Osteoblast (primary cell): ENCODE measurements at regions not wholly inside any gene's neighbourhood (a gene's known extent, or its start where the extent isn't known, plus 50 kb on each side); places are given as distances from the start of the nearest gene placed in this dataset.

Experiments
- DNase-seq: peaks from one replicate; pipeline ENCODE4 v3.0.0; 2011; ENCODE audit warnings: low spot score, mixed read lengths; ENCODE audit not compliant: insufficient read length; ENCODE audit errors: missing footprints
- H2AFZ ChIP-seq: 2 replicates; pipeline ENCODE4 v1.6.0; 2011; ENCODE audit warnings: mild to moderate bottlenecking, low read length
- H3K27ac ChIP-seq: 2 replicates; pipeline ENCODE4 v1.5.1; 2011; ENCODE audit warnings: mild to moderate bottlenecking, low read depth, low read length, moderate library complexity
- H3K27me3 ChIP-seq: 2 replicates; pipeline ENCODE4 v1.6.0; 2012; ENCODE audit warnings: mild to moderate bottlenecking, control low read depth, inconsistent platforms, low read length, moderate library complexity; ENCODE audit not compliant: insufficient read depth
- H3K36me3 ChIP-seq: 2 replicates; pipeline ENCODE4 v1.5.1; 2011; ENCODE audit warnings: mild to moderate bottlenecking, low read length, control low read depth, moderate library complexity; ENCODE audit not compliant: insufficient read depth
- H3K4me1 ChIP-seq: 2 replicates; pipeline ENCODE4 v1.5.1; 2011; ENCODE audit warnings: mild to moderate bottlenecking, low read length, control low read depth, moderate library complexity; ENCODE audit not compliant: insufficient read depth
- H3K4me2 ChIP-seq: 2 replicates; pipeline ENCODE4 v1.6.0; 2011; ENCODE audit warnings: mild to moderate bottlenecking, low read length; ENCODE audit not compliant: insufficient read depth
- H3K4me3 ChIP-seq: fragments of 200-600 bp; sonication (generic); 3 replicates; pipeline ENCODE4 v1.5.1; 2012; ENCODE audit warnings: mild to moderate bottlenecking, low read length, inconsistent platforms; ENCODE audit not compliant: insufficient read depth
- H3K79me2 ChIP-seq: 2 replicates; pipeline ENCODE4 v1.6.0; 2012; ENCODE audit warnings: mild to moderate bottlenecking, low read length, control low read depth, inconsistent platforms; ENCODE audit not compliant: insufficient read depth
- H3K9me3 ChIP-seq: 2 replicates; pipeline ENCODE4 v1.5.1; 2011; ENCODE audit warnings: low read depth, low read length, control low read depth
- H4K20me1 ChIP-seq: 2 replicates; pipeline ENCODE4 v1.6.0; 2012; ENCODE audit warnings: mild to moderate bottlenecking, low read length, control low read depth; ENCODE audit not compliant: insufficient read depth
- TF ChIP-seq, protein P1 (sequence below): IDR thresholded peaks from 2 replicates; pipeline ENCODE4 v1.5.1; 2011; ENCODE audit warnings: mild to moderate bottlenecking, low read depth, low read length, moderate library complexity; ENCODE audit errors: extremely low read depth

GRCh38 chr14:57943541-57943940 is 77.6 kb upstream of the SLC35F4 start:
- Histone ChIP-seq H3K9me3 (no peaks in the 10 kb centered on the region), H3K4me2 (no peak overlapping the region), H3K4me3 (no peak overlapping the region), H3K79me2 (no peaks in the 10 kb centered on the region), H3K27ac (no peak overlapping the region), H3K36me3 (no peaks in the 10 kb centered on the region), H3K4me1 (no peaks in the 10 kb centered on the region), H2AFZ (no peak overlapping the region), H3K27me3 (no peaks in the 10 kb centered on the region), H4K20me1 (no peaks in the 10 kb centered on the region)
- no peak for DNase-seq
- TF ChIP-seq, protein P1, sequence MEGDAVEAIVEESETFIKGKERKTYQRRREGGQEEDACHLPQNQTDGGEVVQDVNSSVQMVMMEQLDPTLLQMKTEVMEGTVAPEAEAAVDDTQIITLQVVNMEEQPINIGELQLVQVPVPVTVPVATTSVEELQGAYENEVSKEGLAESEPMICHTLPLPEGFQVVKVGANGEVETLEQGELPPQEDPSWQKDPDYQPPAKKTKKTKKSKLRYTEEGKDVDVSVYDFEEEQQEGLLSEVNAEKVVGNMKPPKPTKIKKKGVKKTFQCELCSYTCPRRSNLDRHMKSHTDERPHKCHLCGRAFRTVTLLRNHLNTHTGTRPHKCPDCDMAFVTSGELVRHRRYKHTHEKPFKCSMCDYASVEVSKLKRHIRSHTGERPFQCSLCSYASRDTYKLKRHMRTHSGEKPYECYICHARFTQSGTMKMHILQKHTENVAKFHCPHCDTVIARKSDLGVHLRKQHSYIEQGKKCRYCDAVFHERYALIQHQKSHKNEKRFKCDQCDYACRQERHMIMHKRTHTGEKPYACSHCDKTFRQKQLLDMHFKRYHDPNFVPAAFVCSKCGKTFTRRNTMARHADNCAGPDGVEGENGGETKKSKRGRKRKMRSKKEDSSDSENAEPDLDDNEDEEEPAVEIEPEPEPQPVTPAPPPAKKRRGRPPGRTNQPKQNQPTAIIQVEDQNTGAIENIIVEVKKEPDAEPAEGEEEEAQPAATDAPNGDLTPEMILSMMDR = no peak

- TF ChIP-seq, protein P1 = no peak
- Histone ChIP-seq H3K9me3 (no peaks in the 10 kb centered on the region), H3K4me3 (no peak overlapping the region), H2AFZ (no peak overlapping the region), H3K79me2 (no peaks in the 10 kb centered on the region), H3K4me2 (no peak overlapping the region), H3K36me3 (no peaks in the 10 kb centered on the region), H3K27me3 (no peaks in the 10 kb centered on the region), H4K20me1 (no peaks in the 10 kb centered on the region), H3K4me1 (no peaks in the 10 kb centered on the region), H3K27ac (no peak overlapping the region)
- no peak for DNase-seq
These were observed 77.1 kb upstream of the SLC35F4 start for GRCh38 chr14:57943038-57943437.

GRCh38 chr14:57939084-57939483 is 73.2 kb upstream of the SLC35F4 start:
- no peak overlapping the region for H2AFZ ChIP-seq

GRCh38 chr14:57938533-57938932 is 72.6 kb upstream of the SLC35F4 start:
- TF ChIP-seq, protein P1 = no peak
- no peaks in the 10 kb centered on the region for H3K36me3 ChIP-seq
- no peaks in the 10 kb centered on the region for H3K27me3 ChIP-seq
- no peaks in the 10 kb centered on the region for H3K4me1 ChIP-seq
- H4K20me1 ChIP-seq = no peaks in the 10 kb centered on the region
- no peak overlapping the region for H3K4me3 ChIP-seq
- H3K27ac ChIP-seq = no peak overlapping the region
- no peak for DNase-seq
- no peak overlapping the region for H2AFZ ChIP-seq
- no peaks in the 10 kb centered on the region for H3K79me2 ChIP-seq
- no peaks in the 10 kb centered on the region for H3K9me3 ChIP-seq
- no peak overlapping the region for H3K4me2 ChIP-seq

More at GRCh38 chr14:57939084-57939483, 73.2 kb upstream of the SLC35F4 start:
- Histone ChIP-seq H3K4me1 (no peaks in the 10 kb centered on the region), H3K9me3 (no peaks in the 10 kb centered on the region), H3K27ac (no peak overlapping the region), H3K79me2 (no peaks in the 10 kb centered on the region), H3K4me3 (no peak overlapping the region), H3K36me3 (no peaks in the 10 kb centered on the region), H4K20me1 (no peaks in the 10 kb centered on the region), H3K4me2 (no peak overlapping the region), H3K27me3 (no peaks in the 10 kb centered on the region)
- DNase-seq = no peak
- TF ChIP-seq, protein P1 = no peak
